ENCODE measurements at regions not wholly inside any gene's neighbourhood (a gene's known extent, or its start where the extent isn't known, plus 50 kb on each side); places are given as distances from the start of the nearest gene placed in this dataset.
A peak's percentile ranks its signal among the peaks of the same experiment; 100 is the strongest.
"Not testable (repeated sequence)": the region's sequence is repeated elsewhere in the genome, so short reads cannot be mapped to it uniquely, and the experiment has no call there.

GRCh38 chr14:101634850-101635748 lies 73.8 kb downstream of the DIO3 start:
- DNase-seq (ENCODE audit: low read depth): no peak

GRCh38 chr14:101635749-101636560 lies 74.7 kb downstream of the DIO3 start:
- no peak for DNase-seq (ENCODE audit: low read depth)

- no peak for DNase-seq (ENCODE audit: low read depth)
These were observed 78.0 kb downstream of the DIO3 start for GRCh38 chr14:101639241-101639833.

- no peak for DNase-seq (ENCODE audit: low read depth)
These were observed 82.4 kb downstream of the DIO3 start for GRCh38 chr14:101643651-101644050.

- no peak for DNase-seq (ENCODE audit: low read depth)
These were observed 92.8 kb downstream of the DIO3 start for GRCh38 chr14:101654051-101654450.

GRCh38 chr14:101657372-101657771 lies 96.1 kb downstream of the DIO3 start:
- no peak for DNase-seq (ENCODE audit: low read depth)

GRCh38 chr14:101665478-101666078 lies 95.9 kb upstream of the PPP2R5C start:
- peak; percentile 17 for DNase-seq (ENCODE audit: low read depth)

- no peak for DNase-seq (ENCODE audit: low read depth)
These were observed 95.2 kb upstream of the PPP2R5C start for GRCh38 chr14:101666264-101666663.

- no peak for DNase-seq (ENCODE audit: low read depth)
These were observed 91.9 kb upstream of the PPP2R5C start for GRCh38 chr14:101669629-101670028.

GRCh38 chr14:101673873-101674272 lies 87.6 kb upstream of the PPP2R5C start:
- DNase-seq (ENCODE audit: low read depth): no peak

GRCh38 chr14:101675835-101676234 lies 85.7 kb upstream of the PPP2R5C start:
- not testable (repeated sequence) for DNase-seq (ENCODE audit: low read depth)

GRCh38 chr14:101677912-101678327 lies 83.6 kb upstream of the PPP2R5C start:
- DNase-seq (ENCODE audit: low read depth): not testable (repeated sequence)

GRCh38 chr14:101681795-101682194 lies 79.7 kb upstream of the PPP2R5C start:
- DNase-seq (ENCODE audit: low read depth): no peak

GRCh38 chr14:101683365-101683764 lies 78.1 kb upstream of the PPP2R5C start:
- DNase-seq (ENCODE audit: low read depth): no peak

GRCh38 chr14:101687756-101688546 lies 73.6 kb upstream of the PPP2R5C start:
- no peak for DNase-seq (ENCODE audit: low read depth)

- no peak for DNase-seq (ENCODE audit: low read depth)
These were observed 72.4 kb upstream of the PPP2R5C start for GRCh38 chr14:101689039-101689501.

GRCh38 chr14:101689966-101690365 lies 71.5 kb upstream of the PPP2R5C start:
- DNase-seq (ENCODE audit: low read depth): not testable (repeated sequence)

- no peak for DNase-seq (ENCODE audit: low read depth)
These were observed 65.8 kb upstream of the PPP2R5C start for GRCh38 chr14:101695659-101696058.

- DNase-seq (ENCODE audit: low read depth): no peak
These were observed 57.4 kb upstream of the PPP2R5C start for GRCh38 chr14:101704140-101704539.

GRCh38 chr14:101705733-101706508 lies 55.6 kb upstream of the PPP2R5C start:
- DNase-seq (ENCODE audit: low read depth): no peak

Data from fibroblast of gingiva (primary cell).